Cardiac muscle cell (in vitro differentiated cells and primary cell): ENCODE measurements at regions not wholly inside any gene's neighbourhood (a gene's known extent, or its start where the extent isn't known, plus 50 kb on each side); places are given as distances from the start of the nearest gene placed in this dataset.
"Not testable (repeated sequence)": the region's sequence is repeated elsewhere in the genome, so short reads cannot be mapped to it uniquely, and the experiment has no call there.

Source experiments
- DNase-seq, 2 donors: peaks; one replicate each; pipeline versions ENCODE4 v3.0.0 to v3.0.0-alpha.2; 2010 to 2017; ENCODE audit warnings: low read depth in 1 of 2, low spot score in 1 of 2
- H3K27ac ChIP-seq: fragments of 200-600 bp; sonication (generic); 2 replicates; pipeline ENCODE4 v1.5.1; 2016
- H3K27me3 ChIP-seq: fragments of 200-600 bp; sonication (generic); 2 replicates; pipeline ENCODE4 v1.6.0; 2016; ENCODE audit warnings: control low read depth
- H3K36me3 ChIP-seq: fragments of 200-600 bp; sonication (generic); 2 replicates; pipeline ENCODE4 v1.5.1; 2016; ENCODE audit warnings: control low read depth
- H3K4me1 ChIP-seq: fragments of 200-600 bp; sonication (generic); 2 replicates; pipeline ENCODE4 v1.8.1; 2017; ENCODE audit warnings: low read depth, mild to moderate bottlenecking, mixed run types
- H3K4me3 ChIP-seq: fragments of 200-600 bp; sonication (generic); 2 replicates; pipeline ENCODE4 v1.5.1; 2016; ENCODE audit warnings: mild to moderate bottlenecking
- H3K9me3 ChIP-seq: fragments of 200-600 bp; sonication (generic); 2 replicates; pipeline ENCODE4 v1.5.1; 2017; ENCODE audit warnings: low read depth, mild to moderate bottlenecking, control low read depth
- TF ChIP-seq, protein P1 (sequence below): IDR thresholded peaks from 2 replicates; pipeline ENCODE4 v1.5.1; 2012; ENCODE audit warnings: low read depth, mild to moderate bottlenecking, low read length

GRCh38 chr6:142016666-142017065 lies 116.1 kb upstream of the GJE1 start:
- H3K27me3 ChIP-seq, H3K9me3 ChIP-seq, DNase-seq, H3K27ac ChIP-seq, H3K4me1 ChIP-seq, H3K36me3 ChIP-seq, H3K4me3 ChIP-seq: not testable (repeated sequence)

DNA sequence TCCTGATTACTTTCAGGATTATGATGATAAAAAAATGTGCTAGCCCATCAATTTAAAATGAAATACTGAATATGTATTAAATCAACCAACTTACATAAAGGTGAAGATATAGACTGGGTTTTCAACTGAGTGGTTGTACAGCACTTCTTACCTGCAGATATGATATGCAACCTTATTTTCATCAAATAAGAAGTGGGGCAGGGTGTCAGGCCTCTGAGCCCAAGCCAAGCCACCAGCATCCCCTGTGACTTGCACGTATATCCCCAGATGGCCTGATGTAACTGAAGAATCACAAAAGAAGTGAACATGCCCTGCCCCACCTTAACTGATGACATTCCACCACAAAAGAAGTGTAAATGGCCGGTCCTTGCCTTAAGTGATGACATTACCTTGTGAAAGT lies 117.3 kb upstream of the GJE1 start:
- not testable (repeated sequence) for H3K9me3 ChIP-seq, DNase-seq, H3K4me3 ChIP-seq, H3K27ac ChIP-seq, H3K36me3 ChIP-seq, H3K4me1 ChIP-seq, H3K27me3 ChIP-seq

GRCh38 chr6:142015011-142015410 lies 117.7 kb upstream of the GJE1 start:
- H3K27me3 ChIP-seq: no peaks in the 10 kb centered on the region
- H3K27ac ChIP-seq: no peak overlapping the region
- no peaks in the 10 kb centered on the region for H3K36me3 ChIP-seq
- H3K4me3 ChIP-seq: no peak overlapping the region
- H3K4me1 ChIP-seq: peaks cover 3% of the 10 kb centered on the region
- H3K9me3 ChIP-seq: no peaks in the 10 kb centered on the region
- no peak for DNase-seq
- TF ChIP-seq, protein P1, sequence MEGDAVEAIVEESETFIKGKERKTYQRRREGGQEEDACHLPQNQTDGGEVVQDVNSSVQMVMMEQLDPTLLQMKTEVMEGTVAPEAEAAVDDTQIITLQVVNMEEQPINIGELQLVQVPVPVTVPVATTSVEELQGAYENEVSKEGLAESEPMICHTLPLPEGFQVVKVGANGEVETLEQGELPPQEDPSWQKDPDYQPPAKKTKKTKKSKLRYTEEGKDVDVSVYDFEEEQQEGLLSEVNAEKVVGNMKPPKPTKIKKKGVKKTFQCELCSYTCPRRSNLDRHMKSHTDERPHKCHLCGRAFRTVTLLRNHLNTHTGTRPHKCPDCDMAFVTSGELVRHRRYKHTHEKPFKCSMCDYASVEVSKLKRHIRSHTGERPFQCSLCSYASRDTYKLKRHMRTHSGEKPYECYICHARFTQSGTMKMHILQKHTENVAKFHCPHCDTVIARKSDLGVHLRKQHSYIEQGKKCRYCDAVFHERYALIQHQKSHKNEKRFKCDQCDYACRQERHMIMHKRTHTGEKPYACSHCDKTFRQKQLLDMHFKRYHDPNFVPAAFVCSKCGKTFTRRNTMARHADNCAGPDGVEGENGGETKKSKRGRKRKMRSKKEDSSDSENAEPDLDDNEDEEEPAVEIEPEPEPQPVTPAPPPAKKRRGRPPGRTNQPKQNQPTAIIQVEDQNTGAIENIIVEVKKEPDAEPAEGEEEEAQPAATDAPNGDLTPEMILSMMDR: no peak

DNA sequence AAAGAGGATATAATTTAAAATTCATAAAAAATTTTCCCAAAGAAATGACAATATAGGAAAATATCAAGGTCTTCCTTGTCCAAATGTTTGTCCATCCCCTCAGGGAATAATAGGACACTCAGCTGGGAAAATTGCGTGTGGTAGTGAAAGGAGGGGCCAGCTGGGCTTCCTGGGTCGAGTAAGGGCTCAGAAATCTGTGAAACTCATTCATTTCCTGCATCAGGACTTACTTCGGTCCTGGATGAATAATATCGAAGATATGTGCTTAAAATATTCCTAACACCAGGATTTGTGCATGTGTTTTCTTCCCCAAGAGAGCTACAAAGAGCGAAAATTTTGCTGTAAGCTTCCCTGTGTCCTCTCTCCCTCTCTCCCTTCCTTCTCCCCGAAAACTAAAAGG lies 118.2 kb upstream of the GJE1 start:
- Histone ChIP-seq H3K36me3 (no peaks in the 10 kb centered on the region), H3K9me3 (no peaks in the 10 kb centered on the region), H3K27ac (no peak overlapping the region), H3K4me1 (peaks cover 8% of the 10 kb centered on the region), H3K4me3 (no peak overlapping the region), H3K27me3 (no peaks in the 10 kb centered on the region)
- peak in 1 of 2 donors; percentile 75 for DNase-seq
- TF ChIP-seq, protein P1: no peak

- DNase-seq: no peak
- peaks cover 13% of the 10 kb centered on the region for H3K4me1 ChIP-seq
- H3K4me3 ChIP-seq: no peak overlapping the region
- TF ChIP-seq, protein P1: no peak
- no peaks in the 10 kb centered on the region for H3K36me3 ChIP-seq
- H3K27ac ChIP-seq: no peak overlapping the region
- H3K27me3 ChIP-seq: no peaks in the 10 kb centered on the region
- no peaks in the 10 kb centered on the region for H3K9me3 ChIP-seq
Observed at GRCh38 chr6:142013875-142014495, 118.7 kb upstream of the GJE1 start.

DNA sequence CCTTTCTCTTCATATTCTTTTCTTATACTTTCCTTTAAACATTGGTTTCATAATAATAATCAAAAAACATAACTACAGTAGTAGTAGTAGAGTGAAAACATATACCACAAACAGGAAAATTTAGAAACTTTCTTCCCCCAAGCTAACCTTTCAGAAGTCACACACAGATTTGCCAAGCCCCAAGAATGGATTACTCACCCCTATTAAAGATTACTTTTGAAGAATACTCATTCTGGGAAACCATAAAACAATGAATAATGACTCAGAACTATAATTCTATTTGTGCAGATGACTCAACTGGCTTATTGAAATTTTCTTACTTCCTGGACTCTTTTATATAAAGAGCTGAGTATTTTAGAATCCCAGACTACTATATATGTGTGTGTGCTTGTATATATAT lies 119.4 kb upstream of the GJE1 start:
- TF ChIP-seq, protein P1: no peak
- H3K4me3 ChIP-seq: no peak overlapping the region
- peak in 1 of 2 donors; percentile 83 for DNase-seq
- H3K9me3 ChIP-seq: no peaks in the 10 kb centered on the region
- H3K27me3 ChIP-seq: no peaks in the 10 kb centered on the region
- no peak overlapping the region for H3K27ac ChIP-seq
- no peaks in the 10 kb centered on the region for H3K36me3 ChIP-seq
- peaks cover 14% of the 10 kb centered on the region for H3K4me1 ChIP-seq

DNA sequence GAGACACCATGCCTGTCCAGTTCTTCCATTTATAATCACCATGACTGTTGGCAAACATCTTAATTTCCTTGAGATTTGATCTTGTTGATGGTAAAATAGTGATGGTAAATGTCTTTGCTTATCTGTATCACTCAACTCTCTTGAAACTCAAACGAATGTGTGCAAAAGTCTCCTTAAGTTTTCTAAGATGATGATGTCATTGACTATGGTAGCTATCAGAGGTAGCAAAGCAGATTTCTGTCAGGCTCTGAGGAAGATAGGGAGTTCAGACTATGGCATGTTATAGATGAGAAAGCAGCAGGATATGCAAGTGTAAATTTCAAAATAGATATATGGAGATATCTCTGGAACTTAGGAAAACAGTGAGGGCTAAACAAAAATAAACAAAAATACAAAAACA lies 121.0 kb upstream of the GJE1 start:
- H3K27ac ChIP-seq: no peak overlapping the region
- H3K9me3 ChIP-seq: no peaks in the 10 kb centered on the region
- no peaks in the 10 kb centered on the region for H3K36me3 ChIP-seq

More for the DNA sequence above, 121.0 kb upstream of the GJE1 start:
- TF ChIP-seq, protein P1: no peak
- peaks cover 14% of the 10 kb centered on the region for H3K4me1 ChIP-seq
- no peak for DNase-seq
- H3K4me3 ChIP-seq: no peak overlapping the region
- no peaks in the 10 kb centered on the region for H3K27me3 ChIP-seq
